ENCODE measurements at regions not wholly inside any gene's neighbourhood (a gene's known extent, or its start where the extent isn't known, plus 50 kb on each side); places are given as distances from the start of the nearest gene placed in this dataset.
A peak's percentile ranks its signal among the peaks of the same experiment; 100 is the strongest.
"Not testable (repeated sequence)": the region's sequence is repeated elsewhere in the genome, so short reads cannot be mapped to it uniquely, and the experiment has no call there.

- TF ChIP-seq, protein P1, sequence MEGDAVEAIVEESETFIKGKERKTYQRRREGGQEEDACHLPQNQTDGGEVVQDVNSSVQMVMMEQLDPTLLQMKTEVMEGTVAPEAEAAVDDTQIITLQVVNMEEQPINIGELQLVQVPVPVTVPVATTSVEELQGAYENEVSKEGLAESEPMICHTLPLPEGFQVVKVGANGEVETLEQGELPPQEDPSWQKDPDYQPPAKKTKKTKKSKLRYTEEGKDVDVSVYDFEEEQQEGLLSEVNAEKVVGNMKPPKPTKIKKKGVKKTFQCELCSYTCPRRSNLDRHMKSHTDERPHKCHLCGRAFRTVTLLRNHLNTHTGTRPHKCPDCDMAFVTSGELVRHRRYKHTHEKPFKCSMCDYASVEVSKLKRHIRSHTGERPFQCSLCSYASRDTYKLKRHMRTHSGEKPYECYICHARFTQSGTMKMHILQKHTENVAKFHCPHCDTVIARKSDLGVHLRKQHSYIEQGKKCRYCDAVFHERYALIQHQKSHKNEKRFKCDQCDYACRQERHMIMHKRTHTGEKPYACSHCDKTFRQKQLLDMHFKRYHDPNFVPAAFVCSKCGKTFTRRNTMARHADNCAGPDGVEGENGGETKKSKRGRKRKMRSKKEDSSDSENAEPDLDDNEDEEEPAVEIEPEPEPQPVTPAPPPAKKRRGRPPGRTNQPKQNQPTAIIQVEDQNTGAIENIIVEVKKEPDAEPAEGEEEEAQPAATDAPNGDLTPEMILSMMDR (IDR thresholded peaks at IDR 0.05; ENCODE audit: insufficient read depth, missing control alignments) = no peak
- no peak for FAIRE-seq
- no peak for DNase-seq (ENCODE audit: insufficient read length, low spot score)
These were observed 93.5 kb upstream of the RIOK2 start for GRCh38 chr5:97276474-97277120.

GRCh38 chr5:97281257-97281656 lies 98.2 kb upstream of the RIOK2 start:
- no peak for FAIRE-seq
- DNase-seq (ENCODE audit: insufficient read length, low spot score) = no peak
- TF ChIP-seq, protein P1 (IDR thresholded peaks at IDR 0.05; ENCODE audit: insufficient read depth, missing control alignments) = no peak

DNA sequence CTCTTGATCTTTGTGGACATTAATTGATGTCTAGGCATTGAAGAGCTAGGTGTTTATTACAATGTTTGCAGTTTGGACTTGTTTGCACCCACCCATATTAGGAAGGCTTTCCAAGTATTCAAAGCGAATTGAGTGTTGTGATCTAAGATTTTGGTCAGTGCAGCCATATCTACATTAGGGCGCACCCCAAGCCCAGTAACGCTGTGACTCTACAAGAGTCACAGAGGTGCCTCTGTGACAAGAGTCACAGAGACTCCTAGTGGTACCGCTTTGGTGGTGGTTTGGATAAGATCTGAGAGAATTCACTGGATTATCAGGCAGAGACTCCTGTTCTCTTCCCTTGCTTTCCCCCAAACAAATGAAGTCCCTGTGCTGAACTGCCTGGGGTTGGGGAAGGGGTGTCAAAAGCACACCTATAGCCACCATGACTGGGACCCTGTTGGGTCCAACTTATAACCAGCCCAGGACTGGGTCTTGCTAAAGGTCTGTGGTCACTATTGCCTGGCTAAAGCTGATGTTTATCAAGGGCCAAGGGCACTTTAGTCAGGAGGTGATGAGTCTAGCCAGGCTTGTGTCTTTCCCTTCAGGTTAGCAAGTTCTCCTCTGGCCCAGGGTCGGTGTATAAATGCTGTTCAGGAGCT lies 114.1 kb upstream of the RIOK2 start:
- DNase-seq (ENCODE audit: insufficient read length, low spot score) (peak; percentile 10), FAIRE-seq (no peak)
- TF ChIP-seq, protein P1 (IDR thresholded peaks at IDR 0.05; ENCODE audit: insufficient read depth, missing control alignments) = peak; percentile 54

GRCh38 chr5:97297704-97298091 lies 114.7 kb upstream of the RIOK2 start:
- no peak for FAIRE-seq
- TF ChIP-seq, protein P1 (IDR thresholded peaks at IDR 0.05; ENCODE audit: insufficient read depth, missing control alignments) = no peak
- DNase-seq (ENCODE audit: insufficient read length, low spot score) = no peak

DNA sequence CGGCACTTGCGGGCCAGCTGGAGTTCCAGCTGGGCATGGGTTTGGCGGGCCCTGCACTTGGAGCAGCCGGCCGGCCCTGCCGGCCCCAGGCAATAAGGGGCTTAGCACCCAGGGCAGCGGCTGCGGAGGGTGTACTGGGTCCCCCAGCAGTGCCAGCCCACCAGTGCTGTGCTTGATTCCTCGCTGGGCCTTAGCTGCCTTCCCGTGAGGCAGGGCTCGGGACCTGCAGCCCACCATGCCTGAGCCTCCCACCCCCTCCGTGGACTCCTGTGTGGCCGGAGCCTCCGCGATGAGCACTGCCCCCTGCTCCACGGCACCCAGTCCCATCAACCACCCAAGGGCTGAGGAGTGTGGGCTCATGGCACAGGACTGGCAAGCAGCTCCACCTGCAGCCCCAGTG lies 118.1 kb upstream of the RIOK2 start:
- DNase-seq (ENCODE audit: insufficient read length, low spot score); FAIRE-seq: not testable (repeated sequence)

GRCh38 chr5:97338729-97339128 lies 155.7 kb upstream of the RIOK2 start:
- DNase-seq (ENCODE audit: insufficient read length, low spot score) = no peak
- no peak for FAIRE-seq
- TF ChIP-seq, protein P1 (IDR thresholded peaks at IDR 0.05; ENCODE audit: insufficient read depth, missing control alignments) = no peak

GRCh38 chr5:97355775-97356174 lies 172.7 kb upstream of the RIOK2 start:
- no peak for DNase-seq (ENCODE audit: insufficient read length, low spot score)
- TF ChIP-seq, protein P1 (IDR thresholded peaks at IDR 0.05; ENCODE audit: insufficient read depth, missing control alignments) = no peak
- FAIRE-seq = no peak
